Activated CD8-positive, alpha-beta memory T cell treated with anti-CD3 and anti-CD28 coated beads for 4 hours (primary cell): ENCODE measurements at regions not wholly inside any gene's neighbourhood (a gene's known extent, or its start where the extent isn't known, plus 50 kb on each side); places are given as distances from the start of the nearest gene placed in this dataset.
"Not testable (repeated sequence)": the region's sequence is repeated elsewhere in the genome, so short reads cannot be mapped to it uniquely, and the experiment has no call there.

Experiments
- DNase-seq, 2 donors: peaks; one replicate each; pipeline ENCODE4 v3.0.0-alpha.2; 2020; ENCODE audit warnings: low read depth in 2 of 2

- DNase-seq: no peak
Observed at GRCh38 chr9:106755736-106756135, 107.2 kb upstream of the ZNF462 start.

GRCh38 chr9:106757514-106757913, 105.5 kb upstream of the ZNF462 start:
- DNase-seq: no peak

- no peak for DNase-seq
Observed at GRCh38 chr9:106758911-106759310, 104.1 kb upstream of the ZNF462 start.

- no peak for DNase-seq
Observed at GRCh38 chr9:106761493-106761892, 101.5 kb upstream of the ZNF462 start.

GRCh38 chr9:106766616-106767015, 96.3 kb upstream of the ZNF462 start:
- DNase-seq: no peak

- no peak for DNase-seq
Observed at GRCh38 chr9:106769331-106769730, 93.6 kb upstream of the ZNF462 start.

GRCh38 chr9:106771608-106772007, 91.4 kb upstream of the ZNF462 start:
- DNase-seq: no peak

- DNase-seq: no peak
Observed at GRCh38 chr9:106772523-106773290, 90.3 kb upstream of the ZNF462 start.

- DNase-seq: no peak
Observed at GRCh38 chr9:106773750-106774149, 89.2 kb upstream of the ZNF462 start.

GRCh38 chr9:106775960-106776359, 87.0 kb upstream of the ZNF462 start:
- DNase-seq: no peak

GRCh38 chr9:106779796-106780195, 83.2 kb upstream of the ZNF462 start:
- DNase-seq: no peak

GRCh38 chr9:106783121-106783520, 79.8 kb upstream of the ZNF462 start:
- DNase-seq: no peak

GRCh38 chr9:106784076-106784475, 78.9 kb upstream of the ZNF462 start:
- no peak for DNase-seq

- no peak for DNase-seq
Observed at GRCh38 chr9:106785200-106785599, 77.8 kb upstream of the ZNF462 start.

GRCh38 chr9:106788021-106788420, 74.9 kb upstream of the ZNF462 start:
- DNase-seq: not testable (repeated sequence)

- no peak for DNase-seq
Observed at GRCh38 chr9:106795031-106795430, 67.9 kb upstream of the ZNF462 start.

GRCh38 chr9:106796771-106797170, 66.2 kb upstream of the ZNF462 start:
- no peak for DNase-seq

- DNase-seq: no peak
Observed at GRCh38 chr9:106797299-106797698, 65.7 kb upstream of the ZNF462 start.

- DNase-seq: no peak
Observed at GRCh38 chr9:106798016-106798799, 64.8 kb upstream of the ZNF462 start.

- DNase-seq: no peak
Observed at GRCh38 chr9:106799152-106799551, 63.8 kb upstream of the ZNF462 start.

GRCh38 chr9:106800701-106801270, 62.2 kb upstream of the ZNF462 start:
- DNase-seq: no peak

- DNase-seq: no peak
Observed at GRCh38 chr9:106801816-106802215, 61.1 kb upstream of the ZNF462 start.
